SU-DHL-6 (cell line): ENCODE measurements at regions not wholly inside any gene's neighbourhood (a gene's known extent, or its start where the extent isn't known, plus 50 kb on each side); places are given as distances from the start of the nearest gene placed in this dataset.
A peak's percentile ranks its signal among the peaks of the same experiment; 100 is the strongest.

Experiments
- H2AFZ ChIP-seq: fragments of 200-600 bp; sonication (generic); 2 replicates; pipeline ENCODE4 v1.6.1; 2014; ENCODE audit warnings: low read depth, mild to moderate bottlenecking, moderate library complexity, mixed read lengths, antibody characterized with exemption, low read length; ENCODE audit not compliant: severe bottlenecking
- H3F3A ChIP-seq: fragments of 200-600 bp; shearing (Covaris generic); 2 replicates; pipeline ENCODE4 v1.6.0; 2016; ENCODE audit warnings: antibody characterized with exemption, mild to moderate bottlenecking; ENCODE audit not compliant: insufficient read depth
- H3K27ac ChIP-seq: fragments of 200-600 bp; sonication (generic); 2 replicates; pipeline ENCODE4 v1.5.1; 2016; ENCODE audit warnings: low read depth, mild to moderate bottlenecking, low read length, moderate library complexity, mixed read lengths
- H3K27me3 ChIP-seq: fragments of 200-600 bp; sonication (generic), shearing (Covaris generic); 2 replicates; pipeline ENCODE4 v1.6.0; 2014; ENCODE audit warnings: mild to moderate bottlenecking, low read length
- H3K36me3 ChIP-seq: fragments of 200-600 bp; sonication (generic); 2 replicates; pipeline ENCODE4 v1.6.1; 2014; ENCODE audit warnings: mild to moderate bottlenecking, low read length, mixed read lengths
- H3K4me2 ChIP-seq: fragments of 300-600, 200-600 bp; shearing (Covaris generic), sonication (generic); 2 replicates; pipeline ENCODE4 v1.6.0; 2014; ENCODE audit warnings: low read length, low read depth, mild to moderate bottlenecking; ENCODE audit not compliant: poor library complexity, severe bottlenecking
- H3K4me3 ChIP-seq: fragments of 200-600 bp; sonication (generic); 2 replicates; pipeline ENCODE4 v1.5.1; 2014; ENCODE audit warnings: antibody characterized with exemption, low read length, mild to moderate bottlenecking, mixed read lengths; ENCODE audit not compliant: insufficient read depth, poor library complexity, severe bottlenecking
- H3K79me2 ChIP-seq: fragments of 200-600 bp; sonication (generic); 2 replicates; pipeline ENCODE4 v1.6.1; 2014; ENCODE audit warnings: mild to moderate bottlenecking, low read length, moderate library complexity; ENCODE audit not compliant: insufficient read depth
- H3K9ac ChIP-seq: fragments of 200-600 bp; sonication (generic); 2 replicates; pipeline ENCODE4 v1.7.0; 2014; ENCODE audit warnings: mild to moderate bottlenecking, low read length
- H3K9me2 ChIP-seq: fragments of 200-600 bp; sonication (generic); replicated peaks from 2 replicates; pipeline ENCODE4 v1.6.1; 2014; ENCODE audit warnings: low read length; ENCODE audit not compliant: insufficient read depth
- H3K9me3 ChIP-seq: fragments of 200-600 bp; sonication (generic); 2 replicates; pipeline ENCODE4 v1.6.1; 2014; ENCODE audit warnings: low read length, mixed read lengths; ENCODE audit not compliant: insufficient read depth
- H4K20me1 ChIP-seq: fragments of 200-600 bp; sonication (generic); 2 replicates; pipeline ENCODE4 v1.6.1; 2014; ENCODE audit warnings: low read depth, mild to moderate bottlenecking, antibody characterized with exemption, low read length, moderate library complexity, mixed read lengths
- EZH2phosphoT487 ChIP-seq: fragments of 200-600 bp; sonication (generic), shearing (Covaris generic); conservative IDR thresholded peaks from 2 replicates; pipeline ENCODE4 v1.6.1; 2018; ENCODE audit warnings: mild to moderate bottlenecking, antibody characterized with exemption, low read length, moderate library complexity, mixed read lengths
- TF ChIP-seq, protein P1 (sequence below): fragments of 200-600 bp; sonication (generic); IDR thresholded peaks from one replicate; pipeline ENCODE4 v1.5.1; 2017; ENCODE audit warnings: antibody characterized with exemption, mild to moderate bottlenecking, low read length, moderate library complexity; ENCODE audit not compliant: insufficient read depth, poor library complexity, severe bottlenecking

DNA sequence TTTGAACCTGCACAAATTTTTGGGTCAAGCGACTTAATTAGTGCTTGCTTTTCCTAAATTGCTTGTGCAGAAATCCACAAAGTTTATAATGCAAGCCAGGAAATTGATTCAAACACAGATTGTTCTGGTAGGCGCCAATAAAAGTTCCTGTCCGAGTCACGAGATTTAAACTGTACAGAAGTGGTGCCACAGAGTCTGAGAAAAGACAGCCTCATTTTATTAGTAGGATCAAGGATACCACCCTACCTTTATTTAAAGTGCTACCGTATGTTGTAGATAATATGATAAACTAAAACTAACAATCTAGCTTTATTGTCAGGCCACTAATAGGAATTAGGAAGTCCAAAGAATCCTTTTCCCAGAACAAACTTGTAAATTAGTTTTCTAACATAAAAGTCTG lies 696.7 kb downstream of the TNS3 start:
- Histone ChIP-seq H3K27ac (no peak overlapping the region), H3F3A (no peaks in the 10 kb centered on the region), H3K27me3 (no peaks in the 10 kb centered on the region), H3K9me2 (no peaks in the 10 kb centered on the region), H4K20me1 (no peaks in the 10 kb centered on the region), H3K4me3 (no peak overlapping the region), H3K36me3 (no peaks in the 10 kb centered on the region), H2AFZ (peak overlapping the region; percentile 13), H3K9ac (no peak overlapping the region), H3K4me2 (no peak overlapping the region), H3K79me2 (no peaks in the 10 kb centered on the region), H3K9me3 (no peaks in the 10 kb centered on the region)
- TF ChIP-seq, protein P1, sequence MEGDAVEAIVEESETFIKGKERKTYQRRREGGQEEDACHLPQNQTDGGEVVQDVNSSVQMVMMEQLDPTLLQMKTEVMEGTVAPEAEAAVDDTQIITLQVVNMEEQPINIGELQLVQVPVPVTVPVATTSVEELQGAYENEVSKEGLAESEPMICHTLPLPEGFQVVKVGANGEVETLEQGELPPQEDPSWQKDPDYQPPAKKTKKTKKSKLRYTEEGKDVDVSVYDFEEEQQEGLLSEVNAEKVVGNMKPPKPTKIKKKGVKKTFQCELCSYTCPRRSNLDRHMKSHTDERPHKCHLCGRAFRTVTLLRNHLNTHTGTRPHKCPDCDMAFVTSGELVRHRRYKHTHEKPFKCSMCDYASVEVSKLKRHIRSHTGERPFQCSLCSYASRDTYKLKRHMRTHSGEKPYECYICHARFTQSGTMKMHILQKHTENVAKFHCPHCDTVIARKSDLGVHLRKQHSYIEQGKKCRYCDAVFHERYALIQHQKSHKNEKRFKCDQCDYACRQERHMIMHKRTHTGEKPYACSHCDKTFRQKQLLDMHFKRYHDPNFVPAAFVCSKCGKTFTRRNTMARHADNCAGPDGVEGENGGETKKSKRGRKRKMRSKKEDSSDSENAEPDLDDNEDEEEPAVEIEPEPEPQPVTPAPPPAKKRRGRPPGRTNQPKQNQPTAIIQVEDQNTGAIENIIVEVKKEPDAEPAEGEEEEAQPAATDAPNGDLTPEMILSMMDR: no peak
- TF ChIP-seq EZH2phosphoT487: no peak

DNA sequence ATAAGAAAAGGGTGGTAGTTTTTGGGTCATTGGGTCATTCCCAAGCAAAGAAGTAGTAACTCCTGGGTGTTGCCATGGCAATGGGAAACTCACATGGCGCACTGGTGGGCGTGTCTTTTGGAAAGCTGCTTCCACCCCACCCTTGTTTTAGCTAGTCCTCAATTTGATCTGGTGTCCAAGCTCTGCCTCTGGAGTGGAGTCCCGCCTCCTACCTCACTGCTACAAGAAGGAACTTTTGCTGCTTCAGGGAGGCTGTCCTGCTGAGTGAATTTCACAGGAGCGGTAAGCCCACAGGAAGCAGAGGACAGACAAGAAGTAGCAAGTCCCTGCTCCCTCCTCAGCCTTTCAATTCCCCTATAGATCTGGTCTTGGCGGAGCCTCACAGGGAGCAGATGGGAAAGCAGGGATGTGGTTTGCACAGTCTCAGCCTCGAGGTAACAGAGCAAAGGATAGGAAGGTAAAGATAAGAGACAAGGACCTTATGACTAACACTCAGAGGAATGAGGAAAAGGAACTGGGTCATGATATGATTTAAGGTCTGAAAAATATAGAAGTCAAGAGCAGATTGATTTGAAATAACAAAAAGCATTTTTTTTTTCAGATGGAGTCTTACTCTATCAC lies 700.3 kb downstream of the TNS3 start:
- Histone ChIP-seq H4K20me1 (no peaks in the 10 kb centered on the region), H3K79me2 (no peaks in the 10 kb centered on the region), H3K9me2 (no peaks in the 10 kb centered on the region), H2AFZ (no peak overlapping the region), H3F3A (no peaks in the 10 kb centered on the region), H3K27ac (no peak overlapping the region), H3K27me3 (no peaks in the 10 kb centered on the region), H3K4me2 (no peak overlapping the region), H3K9me3 (no peaks in the 10 kb centered on the region; the same call in 1 of the 2 replicates), H3K36me3 (no peaks in the 10 kb centered on the region), H3K9ac (no peak overlapping the region), H3K4me3 (no peak overlapping the region)
- TF ChIP-seq EZH2phosphoT487: no peak
- TF ChIP-seq, protein P1: no peak

DNA sequence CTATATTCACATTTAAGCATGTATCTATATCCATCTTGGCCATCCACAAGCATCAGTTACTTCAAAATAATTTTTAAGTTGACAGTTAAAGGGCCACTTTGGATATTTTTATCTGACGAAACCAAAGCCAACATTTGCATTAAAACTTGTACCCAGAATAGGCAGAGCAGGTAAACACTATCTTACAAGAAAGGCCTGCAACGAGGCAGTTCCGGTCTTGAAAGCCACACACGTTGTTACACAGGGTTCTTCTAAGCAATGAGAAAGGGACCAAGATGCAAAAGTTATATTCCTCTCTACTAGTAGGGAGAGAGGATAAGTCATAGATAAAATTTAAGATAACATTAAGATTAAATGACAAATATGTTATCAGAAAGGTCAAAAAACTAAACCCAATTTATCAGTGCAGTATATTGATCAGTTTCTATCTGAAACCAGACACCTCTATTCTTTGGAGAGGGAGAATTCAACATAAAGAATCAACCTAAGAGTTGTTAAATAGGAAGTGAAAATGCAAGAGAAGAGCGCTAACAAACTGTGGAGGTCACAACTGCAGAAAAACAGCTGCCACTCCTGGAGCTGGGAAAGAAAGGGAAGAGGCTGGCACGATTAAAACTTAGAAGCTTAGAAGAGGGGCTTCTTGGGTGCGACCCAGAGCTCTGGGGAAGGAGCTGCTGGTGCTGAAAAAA lies 701.3 kb downstream of the TNS3 start:
- Histone ChIP-seq H3K9me2 (no peaks in the 10 kb centered on the region), H3K27ac (peak overlapping the region; percentile 49), H3K79me2 (no peaks in the 10 kb centered on the region), H3K9ac (no peak overlapping the region), H3K9me3 (no peaks in the 10 kb centered on the region; the same call in 1 of the 2 replicates), H3F3A (no peaks in the 10 kb centered on the region), H4K20me1 (no peaks in the 10 kb centered on the region), H2AFZ (peak overlapping the region; percentile 42), H3K4me2 (peak overlapping the region; percentile 22), H3K36me3 (no peaks in the 10 kb centered on the region), H3K27me3 (no peaks in the 10 kb centered on the region), H3K4me3 (no peak overlapping the region)
- TF ChIP-seq, protein P1: no peak
- no peak for TF ChIP-seq EZH2phosphoT487
